K562 (cell line): ENCODE measurements at regions not wholly inside any gene's neighbourhood (a gene's known extent, or its start where the extent isn't known, plus 50 kb on each side); places are given as distances from the start of the nearest gene placed in this dataset.

Experiments used
- ATF6 ChIP-seq: sonication (generic); formaldehyde crosslinking; IDR thresholded peaks from 2 replicates; pipeline ENCODE4 v1.4.0; 2020; ENCODE audit warnings: mild to moderate bottlenecking, missing genetic modification reagents
- CTCF ChIP-seq, 3 experiments: IDR thresholded peaks in 2 of 3; conservative IDR thresholded peaks in 1 of 3; 2 replicates each; pipeline ENCODE4 v1.5.1; 2011 to 2012; ENCODE audit warnings: low read length in 3 of 3, mild to moderate bottlenecking in 3 of 3, control low read depth in 2 of 3, improper control_type of control experiment in 1 of 3, inconsistent platforms in 1 of 3, low read depth in 1 of 3, mixed read lengths in 1 of 3, moderate library complexity in 1 of 3; ENCODE audit not compliant: insufficient read depth in 2 of 3
- DNMT1 ChIP-seq: fragments of 450-650 bp; IDR thresholded peaks from 2 replicates; pipeline ENCODE4 v1.6.1; 2016; ENCODE audit warnings: antibody characterized with exemption, mild to moderate bottlenecking
- EP300 ChIP-seq: IDR thresholded peaks from 2 replicates; pipeline ENCODE4 v1.6.1; 2012; ENCODE audit warnings: low read length, improper control_type of control experiment
- EZH2 ChIP-seq: IDR thresholded peaks from 2 replicates; pipeline ENCODE4 v1.6.1; 2012; ENCODE audit warnings: low read depth, mild to moderate bottlenecking, inconsistent platforms, low read length, borderline replicate concordance
- FOS ChIP-seq: IDR thresholded peaks from 3 replicates; pipeline ENCODE4 v1.6.1; 2011; ENCODE audit not compliant: insufficient read length; ENCODE audit errors: extremely low read depth
- GATAD2A ChIP-seq: fragments of 450-650 bp; IDR thresholded peaks from 2 replicates; pipeline ENCODE4 v1.6.1; 2017
- MAZ ChIP-seq, 2 experiments: fragments of 450-650 bp in 1 of 2; sonication (generic) in 1 of 2; formaldehyde crosslinking; IDR thresholded peaks in 1 of 2; conservative IDR thresholded peaks in 1 of 2; 2 replicates each; pipeline versions ENCODE4 v1.4.0 to v1.5.0; 2020; ENCODE audit warnings: mild to moderate bottlenecking in 1 of 2, missing genetic modification reagents in 1 of 2
- NCOA2 ChIP-seq, 2 experiments: fragments of 450-650 bp; IDR thresholded peaks; 2 replicates each; pipeline ENCODE4 v1.6.1; 2018; ENCODE audit warnings: mild to moderate bottlenecking in 2 of 2, moderate library complexity in 1 of 2; ENCODE audit not compliant: partially characterized antibody in 2 of 2
- POLR2AphosphoS5 ChIP-seq: IDR thresholded peaks from 2 replicates; pipeline ENCODE4 v1.6.1; 2011; ENCODE audit warnings: mild to moderate bottlenecking, low read depth, low read length, moderate library complexity; ENCODE audit not compliant: control insufficient read depth, insufficient read depth
- SOX6 ChIP-seq: fragments of 450-650 bp; IDR thresholded peaks from 2 replicates; pipeline ENCODE4 v1.6.1; 2014; ENCODE audit warnings: mild to moderate bottlenecking
- YY1 ChIP-seq, 3 experiments: IDR thresholded peaks; 2 replicates each; pipeline ENCODE4 v1.6.1; 2011; ENCODE audit warnings: low read length in 2 of 3, mild to moderate bottlenecking in 2 of 3, moderate library complexity in 2 of 3, borderline replicate concordance in 1 of 3, control low read depth in 1 of 3, low read depth in 1 of 3; ENCODE audit not compliant: insufficient read depth in 3 of 3, insufficient replicate concordance in 2 of 3, control insufficient read depth in 1 of 3, insufficient read length in 1 of 3; ENCODE audit errors: extremely low read depth in 1 of 3
- ZNF146 ChIP-seq: IDR thresholded peaks from one replicate; pipeline ENCODE4 v1.6.1; 2018; ENCODE audit warnings: missing compliant biosample characterization; ENCODE audit not compliant: unreplicated experiment
- ZNF24 ChIP-seq: fragments of 450-650 bp; IDR thresholded peaks from 2 replicates; pipeline ENCODE4 v1.6.1; 2016

GRCh38 chr19:5231857-5232678 is 108.5 kb downstream of the PTPRS start:
- no peak for TF ChIP-seq SOX6
- no peak for TF ChIP-seq EZH2
- TF ChIP-seq YY1 (IDR thresholded peaks at IDR 0.05; ENCODE audit: borderline replicate concordance in 1 of 3, control insufficient read depth in 1 of 3, extremely low read depth in 1 of 3, insufficient read depth in 3 of 3, insufficient read length in 1 of 3, insufficient replicate concordance in 2 of 3, low read depth in 1 of 3, low read length in 2 of 3) = no peak
- no peak for TF ChIP-seq ZNF24
- TF ChIP-seq MAZ (CRISPR knock-in tag; conservative IDR thresholded peaks at IDR 0.05 in 1 of 2, IDR thresholded peaks at IDR 0.05 in 1 of 2) = no peak
- no peak for TF ChIP-seq CTCF (IDR thresholded peaks at IDR 0.05 in 2 of 3, conservative IDR thresholded peaks at IDR 0.05 in 1 of 3; ENCODE audit: insufficient read depth in 2 of 3, low read depth in 1 of 3, low read length in 3 of 3)
- no peak for TF ChIP-seq GATAD2A
- TF ChIP-seq ATF6 (CRISPR knock-in tag) = no peak
- no peak for TF ChIP-seq EP300
- no peak for TF ChIP-seq FOS
- TF ChIP-seq DNMT1 = no peak
- TF ChIP-seq POLR2AphosphoS5 = no peak
- no peak for TF ChIP-seq ZNF146
- TF ChIP-seq NCOA2 (IDR thresholded peaks at IDR 0.05; ENCODE audit: partially characterized antibody in 2 of 2) = no peak
